KOPT-K1 (cell line): ENCODE measurements at regions not wholly inside any gene's neighbourhood (a gene's known extent, or its start where the extent isn't known, plus 50 kb on each side); places are given as distances from the start of the nearest gene placed in this dataset.

Source experiments
- H3K27ac ChIP-seq: fragments of 200-600 bp; sonication (generic); 2 replicates; pipeline ENCODE4 v1.5.1; 2016; ENCODE audit warnings: antibody characterized with exemption, mild to moderate bottlenecking, low read depth, low read length; ENCODE audit not compliant: poor library complexity, severe bottlenecking
- H3K36me3 ChIP-seq: fragments of 200-600 bp; sonication (generic); 2 replicates; pipeline ENCODE4 v1.5.1; 2017; ENCODE audit warnings: antibody characterized with exemption, mild to moderate bottlenecking, low read length, moderate library complexity; ENCODE audit not compliant: insufficient read depth
- H3K9me3 ChIP-seq: fragments of 200-600 bp; sonication (generic); 2 replicates; pipeline ENCODE4 v1.5.1; 2017; ENCODE audit warnings: antibody characterized with exemption, low read length, mild to moderate bottlenecking; ENCODE audit not compliant: insufficient read depth, poor library complexity, severe bottlenecking

DNA sequence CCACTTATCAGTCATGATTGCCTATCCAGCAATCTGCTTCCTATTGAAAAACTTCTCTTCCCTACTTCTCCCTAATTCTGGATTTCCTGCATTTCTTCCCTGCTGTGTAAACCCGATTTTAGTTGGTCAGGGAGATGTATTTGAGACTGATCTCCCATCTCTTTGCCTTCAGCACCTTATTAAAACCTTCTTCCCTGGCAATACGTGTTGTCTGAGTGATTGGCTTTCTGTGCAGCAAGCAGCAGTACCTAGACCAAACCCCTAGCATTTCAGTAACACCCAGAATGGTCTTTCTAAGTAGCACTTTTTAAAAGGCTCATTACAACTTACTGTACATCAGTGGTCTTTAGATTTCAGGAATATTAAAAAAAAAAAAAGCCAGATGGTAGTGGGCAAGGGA is 99.1 kb upstream of the PDE10A start:
- no peaks in the 10 kb centered on the region for H3K36me3 ChIP-seq
- no peaks in the 10 kb centered on the region for H3K9me3 ChIP-seq
- no peak overlapping the region for H3K27ac ChIP-seq

DNA sequence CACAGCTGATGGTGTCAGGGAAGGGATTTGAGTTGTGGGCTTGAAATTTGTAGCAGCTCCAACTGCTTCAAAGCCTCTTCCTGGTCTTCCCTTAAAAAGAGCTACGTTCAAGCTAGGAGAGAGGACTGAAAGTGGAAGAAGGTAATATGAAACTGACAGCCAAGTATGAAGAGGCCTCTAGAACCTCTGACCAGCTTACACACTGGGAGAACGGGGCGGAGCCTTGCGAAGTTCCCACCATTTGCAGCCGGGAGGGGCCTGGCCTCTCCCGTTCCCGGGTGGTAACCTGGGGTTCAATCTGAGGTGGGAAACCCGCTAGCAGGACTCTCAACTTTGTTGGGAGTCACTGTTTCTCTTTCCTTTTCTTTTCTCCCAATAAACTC is 97.8 kb upstream of the PDE10A start:
- Histone ChIP-seq H3K27ac (no peak overlapping the region), H3K9me3 (no peaks in the 10 kb centered on the region), H3K36me3 (no peaks in the 10 kb centered on the region)

DNA sequence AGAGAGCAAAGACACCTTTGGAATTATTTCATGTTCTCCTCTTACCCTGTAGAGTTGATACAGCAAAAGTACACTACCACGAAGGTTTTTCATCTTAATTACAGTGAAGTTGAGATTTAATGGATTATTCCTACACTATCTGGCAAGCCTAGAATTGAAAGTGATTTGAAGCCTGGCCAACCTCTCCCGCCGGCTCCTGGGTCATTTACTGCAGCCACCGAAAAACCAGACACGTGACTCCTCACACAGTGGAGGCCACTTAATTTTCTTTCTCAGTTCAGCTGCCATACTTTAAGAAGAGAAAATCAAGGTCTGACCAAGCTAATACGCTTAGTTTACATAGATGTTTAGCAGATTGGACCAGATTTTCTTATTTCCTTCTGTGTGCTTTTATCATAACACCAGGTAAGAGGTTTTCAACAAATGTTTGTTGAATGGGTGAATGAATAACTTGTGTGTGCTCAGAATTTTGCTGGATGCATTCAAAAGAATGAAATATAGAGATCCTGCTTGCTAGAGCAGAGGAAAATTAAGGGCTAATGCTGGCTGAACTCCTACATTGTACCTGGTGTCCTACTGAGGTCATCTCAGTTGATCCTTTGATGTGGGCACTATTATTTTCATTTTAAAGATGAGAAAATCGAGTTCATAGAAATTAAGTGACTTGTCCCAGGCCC is 97.2 kb upstream of the PDE10A start:
- Histone ChIP-seq H3K9me3 (no peaks in the 10 kb centered on the region), H3K36me3 (no peaks in the 10 kb centered on the region), H3K27ac (no peak overlapping the region)

DNA sequence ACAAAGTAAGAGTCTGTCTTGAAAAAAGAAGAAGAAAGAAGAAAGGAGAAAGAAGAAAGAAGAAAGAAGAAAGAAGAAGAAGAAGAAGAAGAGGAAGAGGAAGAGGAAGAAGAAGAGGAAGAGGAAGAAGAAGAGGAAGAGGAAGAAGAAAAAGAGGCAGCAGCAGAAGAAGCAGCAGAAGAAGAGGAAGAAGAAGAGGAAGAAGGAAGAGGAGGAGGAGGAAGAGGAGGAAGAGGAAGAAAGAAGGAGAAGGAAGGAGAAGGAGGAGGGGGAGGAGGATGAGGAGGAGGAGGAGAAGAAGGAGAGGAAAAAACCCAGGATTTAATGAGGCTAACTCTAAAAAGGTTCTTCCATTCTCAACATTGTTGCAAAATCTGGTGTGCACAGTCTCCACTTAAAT is 95.4 kb upstream of the PDE10A start:
- no peaks in the 10 kb centered on the region for H3K9me3 ChIP-seq
- H3K27ac ChIP-seq: no peak overlapping the region
- no peaks in the 10 kb centered on the region for H3K36me3 ChIP-seq

DNA sequence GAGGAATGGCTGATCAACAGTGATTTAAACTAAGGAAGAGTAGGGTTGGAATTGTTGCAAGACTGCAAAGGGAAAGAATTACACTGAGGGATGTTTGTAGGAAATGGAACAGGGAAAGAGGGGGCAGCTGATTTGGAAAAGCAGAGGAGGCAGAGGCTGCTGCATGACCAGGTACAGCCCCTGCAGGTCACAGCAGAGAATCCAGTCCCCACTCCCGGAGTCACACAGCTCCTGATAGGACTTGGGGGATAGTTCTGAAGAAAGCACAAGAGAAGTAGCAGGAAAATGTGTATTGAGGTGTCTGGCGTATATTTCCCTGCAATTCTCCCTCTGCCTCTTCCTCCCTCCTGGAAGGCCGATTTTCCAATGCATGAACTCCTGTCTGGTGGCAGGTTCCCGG is 92.5 kb upstream of the PDE10A start:
- Histone ChIP-seq H3K36me3 (no peaks in the 10 kb centered on the region), H3K9me3 (no peaks in the 10 kb centered on the region), H3K27ac (no peak overlapping the region)

DNA sequence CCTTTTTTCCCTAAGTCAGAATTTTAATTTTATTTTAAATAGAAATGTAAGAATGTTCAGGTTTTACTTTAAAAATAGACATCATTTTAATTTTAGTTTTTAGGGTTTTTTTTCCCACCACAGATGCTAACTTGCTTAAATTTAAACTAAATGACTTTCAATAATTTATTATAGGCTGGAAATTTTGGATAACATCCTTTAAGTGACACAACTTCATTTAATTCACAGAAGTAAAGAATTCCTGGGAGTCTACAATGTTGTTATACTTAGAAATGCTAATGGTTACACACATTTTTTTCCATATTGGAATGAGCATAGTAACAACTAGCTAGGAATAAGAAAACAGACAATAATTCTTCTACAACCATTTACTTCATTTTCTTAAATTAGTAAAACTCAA is 90.5 kb upstream of the PDE10A start:
- no peak overlapping the region for H3K27ac ChIP-seq
- no peaks in the 10 kb centered on the region for H3K36me3 ChIP-seq
- H3K9me3 ChIP-seq: no peaks in the 10 kb centered on the region

DNA sequence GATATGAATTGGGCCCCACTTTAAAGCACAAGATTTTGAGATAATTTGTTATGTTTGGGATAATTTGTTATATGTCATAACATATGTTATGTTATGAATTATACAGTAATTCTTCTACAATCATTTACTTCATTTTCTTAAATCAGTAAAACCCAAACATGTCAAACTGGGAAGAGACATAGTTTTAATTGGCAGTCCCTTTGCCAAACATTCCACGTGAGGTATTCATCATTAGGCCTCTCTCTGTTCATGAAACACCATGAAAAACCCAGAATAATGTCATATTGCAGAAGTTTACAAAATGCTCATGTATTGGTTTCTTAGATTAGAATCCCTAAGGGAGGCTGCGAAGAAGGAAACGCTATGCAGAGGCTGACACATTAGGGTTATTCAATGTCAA is 89.4 kb upstream of the PDE10A start:
- Histone ChIP-seq H3K36me3 (no peaks in the 10 kb centered on the region), H3K9me3 (no peaks in the 10 kb centered on the region), H3K27ac (no peak overlapping the region)

DNA sequence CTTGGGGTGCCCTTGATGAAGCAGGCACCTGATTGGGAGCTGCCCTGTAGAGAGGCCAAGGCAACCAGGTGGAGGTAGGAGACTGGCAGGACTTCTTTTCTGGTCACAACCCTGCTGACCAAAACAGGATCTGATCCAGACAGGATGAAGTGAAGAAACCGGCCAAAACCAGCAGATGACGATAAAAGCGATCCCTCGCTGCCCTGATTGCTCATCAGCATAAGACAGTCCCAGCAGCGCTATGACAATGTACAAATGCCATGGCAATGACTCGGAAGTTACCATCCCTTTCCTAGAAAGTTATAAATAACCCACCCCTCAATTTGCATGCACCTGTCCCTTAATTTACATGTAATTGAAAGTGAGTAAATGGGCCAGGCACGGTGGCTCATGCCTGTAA is 88.4 kb upstream of the PDE10A start:
- Histone ChIP-seq H3K27ac (no peak overlapping the region), H3K36me3 (no peaks in the 10 kb centered on the region), H3K9me3 (no peaks in the 10 kb centered on the region)

DNA sequence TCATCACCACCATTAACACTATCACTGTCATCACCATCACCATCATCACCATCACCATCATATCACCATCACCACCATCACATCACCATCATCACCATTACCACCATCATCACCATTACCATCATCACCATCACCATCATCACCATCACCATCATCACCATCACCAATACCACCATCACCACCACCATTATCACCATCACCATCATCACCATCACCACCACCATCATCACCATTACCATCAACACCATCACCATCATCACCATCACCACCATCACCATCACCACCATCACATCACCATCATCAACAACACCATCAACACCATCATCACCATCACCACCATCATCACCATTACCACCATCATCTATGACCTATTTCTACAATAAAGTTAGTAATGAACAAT is 86.1 kb upstream of the PDE10A start:
- no peaks in the 10 kb centered on the region for H3K36me3 ChIP-seq
- no peaks in the 10 kb centered on the region for H3K9me3 ChIP-seq
- H3K27ac ChIP-seq: no peak overlapping the region

DNA sequence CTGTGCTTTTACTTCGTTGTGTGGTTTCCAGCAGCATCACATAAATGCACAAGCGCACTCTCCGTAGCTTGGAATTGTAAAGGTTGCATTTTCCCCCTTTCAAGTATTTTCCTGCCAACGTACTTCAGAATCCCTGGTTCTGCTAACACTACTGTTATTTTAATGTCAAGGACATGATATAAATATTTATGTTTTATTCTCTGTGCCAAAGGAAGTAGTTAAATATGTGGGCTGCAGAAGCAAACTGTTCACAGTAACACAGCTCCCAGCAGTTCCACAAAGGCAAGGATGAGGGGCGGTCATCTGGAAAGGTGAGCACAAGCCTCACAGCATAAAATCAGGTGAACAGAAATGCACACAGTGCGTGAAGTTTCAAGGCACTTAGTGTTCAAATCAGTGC is 85.3 kb upstream of the PDE10A start:
- H3K27ac ChIP-seq: no peak overlapping the region
- no peaks in the 10 kb centered on the region for H3K9me3 ChIP-seq

DNA sequence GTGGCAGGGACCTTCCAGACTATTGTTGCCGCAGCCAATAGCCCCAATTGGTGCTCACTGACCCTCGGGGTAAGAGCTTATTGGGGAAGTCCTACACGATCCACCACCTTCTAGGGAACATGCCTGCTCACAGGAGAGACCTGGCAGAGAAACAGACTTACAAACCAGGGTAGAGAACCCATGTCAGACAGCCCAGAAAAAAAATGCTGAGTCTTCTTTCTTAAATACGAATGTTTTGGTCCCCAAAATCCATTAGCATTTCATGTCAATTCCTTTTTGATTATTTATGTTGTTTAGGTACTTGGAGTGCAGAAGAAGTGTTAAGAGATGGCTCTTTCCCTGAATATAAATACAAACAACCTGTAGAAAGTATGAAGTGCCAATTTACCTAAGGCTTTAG is 84.9 kb upstream of the PDE10A start:
- H3K9me3 ChIP-seq: no peaks in the 10 kb centered on the region
- no peaks in the 10 kb centered on the region for H3K36me3 ChIP-seq
- H3K27ac ChIP-seq: no peak overlapping the region

More for the DNA sequence above, 85.3 kb upstream of the PDE10A start:
- no peaks in the 10 kb centered on the region for H3K36me3 ChIP-seq

DNA sequence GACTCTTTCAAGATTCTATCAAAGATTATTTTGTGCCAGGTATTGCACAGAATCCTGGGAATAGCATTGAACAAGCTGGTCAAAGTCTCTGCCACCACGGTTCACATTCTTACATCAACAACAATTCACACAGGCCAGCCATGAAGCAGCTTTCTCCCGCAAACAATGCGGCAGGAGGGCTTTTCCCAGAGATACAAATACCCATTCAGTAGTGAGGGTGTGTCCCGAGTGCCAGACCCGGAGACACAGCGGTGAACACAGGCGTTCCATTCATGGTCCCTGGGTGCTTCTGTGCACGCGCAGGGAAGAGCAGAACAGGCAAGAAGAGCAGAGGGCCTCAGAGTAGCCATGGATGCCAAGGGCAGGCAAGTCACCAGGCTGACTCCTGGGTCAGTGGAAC is 83.3 kb upstream of the PDE10A start:
- Histone ChIP-seq H3K36me3 (no peaks in the 10 kb centered on the region), H3K9me3 (no peaks in the 10 kb centered on the region), H3K27ac (no peak overlapping the region)

DNA sequence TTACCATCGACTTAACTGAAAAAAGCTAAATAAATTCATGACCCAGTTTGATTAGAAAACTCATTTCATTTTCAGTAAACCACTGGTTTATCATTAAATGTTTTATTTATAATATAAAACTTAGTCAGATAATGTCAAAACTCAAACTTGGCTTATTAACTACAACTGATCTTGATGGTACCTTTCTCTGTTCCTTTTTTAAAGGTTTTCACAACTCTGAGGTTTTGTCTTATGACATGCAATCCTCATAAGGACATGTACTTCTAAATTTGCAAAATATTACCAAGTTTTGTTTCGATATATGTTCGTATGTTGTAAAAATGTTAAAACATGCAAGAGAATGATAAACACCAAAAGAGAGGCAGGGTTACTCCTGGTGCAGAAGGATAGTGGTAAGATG is 82.5 kb upstream of the PDE10A start:
- no peak overlapping the region for H3K27ac ChIP-seq
- no peaks in the 10 kb centered on the region for H3K9me3 ChIP-seq
- no peaks in the 10 kb centered on the region for H3K36me3 ChIP-seq

DNA sequence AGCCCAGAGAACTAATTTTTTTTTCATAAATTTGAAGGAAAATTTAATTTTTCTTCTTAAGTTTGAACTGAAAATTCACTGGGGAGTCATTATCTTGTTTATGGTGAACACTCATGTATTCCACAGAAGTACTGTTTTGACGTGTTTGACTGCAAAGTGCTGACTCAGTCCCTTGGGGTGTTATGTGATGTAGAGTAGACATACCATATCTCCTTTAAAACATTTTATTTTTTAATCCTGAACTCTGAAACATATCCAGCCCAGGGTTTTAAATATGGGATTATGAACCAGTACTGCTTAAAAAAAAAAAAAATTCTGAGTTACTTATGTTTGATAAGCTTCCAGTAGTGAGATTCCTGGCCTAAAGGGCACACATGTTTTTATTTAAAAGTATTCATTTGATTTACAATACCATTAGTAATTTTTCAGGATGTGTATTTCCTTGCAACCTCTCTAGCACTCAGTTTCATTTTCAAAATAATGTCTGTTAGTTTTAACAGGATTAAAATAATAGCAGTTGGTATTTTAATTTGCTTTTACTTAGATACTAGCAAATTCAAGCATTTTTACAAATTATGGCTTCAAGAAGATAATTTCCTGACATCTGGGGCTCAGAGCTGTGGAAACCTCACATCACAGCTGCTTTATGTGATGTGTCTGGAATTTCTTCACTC is 81.7 kb upstream of the PDE10A start:
- Histone ChIP-seq H3K36me3 (no peaks in the 10 kb centered on the region), H3K27ac (no peak overlapping the region), H3K9me3 (no peaks in the 10 kb centered on the region)

DNA sequence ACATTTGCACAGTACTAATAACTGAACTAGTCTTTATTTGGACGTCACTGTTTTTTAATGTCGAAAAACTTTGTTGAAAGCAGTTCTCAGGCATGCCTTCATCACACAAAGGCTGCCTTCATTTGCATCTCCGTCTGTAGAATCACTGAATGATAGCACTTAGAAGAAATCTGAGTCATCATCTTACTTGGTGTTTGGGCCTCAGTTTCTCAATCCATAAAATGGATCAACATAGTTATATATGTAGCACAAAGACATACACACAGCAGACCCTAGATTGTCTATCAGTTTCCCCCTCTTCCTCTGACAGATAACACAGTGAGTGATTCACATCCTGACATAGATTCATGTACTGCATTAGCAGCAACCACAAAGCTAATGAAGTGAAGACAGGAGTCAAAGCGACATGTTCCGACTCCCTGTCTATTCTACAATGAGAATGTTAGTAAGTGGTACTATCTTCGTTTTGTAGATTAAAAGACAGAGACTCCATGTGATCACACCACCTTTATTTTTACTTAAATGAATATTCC is 80.4 kb upstream of the PDE10A start:
- Histone ChIP-seq H3K27ac (no peak overlapping the region), H3K9me3 (no peaks in the 10 kb centered on the region)

DNA sequence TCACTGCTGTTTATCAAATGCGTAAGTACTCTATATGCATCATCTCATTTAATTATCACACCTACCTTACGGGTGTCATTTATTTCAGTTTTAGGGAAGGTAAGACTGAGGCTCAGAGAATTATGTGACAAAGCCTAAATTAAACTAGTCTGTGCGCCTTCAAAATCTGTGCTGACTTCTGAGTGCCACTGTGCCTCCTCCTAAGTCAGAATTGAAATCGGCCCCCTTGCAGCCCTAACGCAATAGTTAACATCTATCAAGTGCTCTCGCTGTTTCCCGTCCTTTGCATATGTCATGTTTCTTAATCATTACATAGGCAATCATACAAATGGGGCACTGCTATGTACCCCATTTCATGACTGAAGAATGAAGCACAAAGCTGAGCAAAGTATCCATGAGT is 79.0 kb upstream of the PDE10A start:
- H3K9me3 ChIP-seq: peaks cover 7% of the 10 kb centered on the region
- H3K36me3 ChIP-seq: no peaks in the 10 kb centered on the region
- no peak overlapping the region for H3K27ac ChIP-seq

More for the DNA sequence above, 80.4 kb upstream of the PDE10A start:
- H3K36me3 ChIP-seq: no peaks in the 10 kb centered on the region
